NCI-H82 treated with DMSO at 0.1 percent for 48 hours (cell line): ENCODE measurements at regions not wholly inside any gene's neighbourhood (a gene's known extent, or its start where the extent isn't known, plus 50 kb on each side); places are given as distances from the start of the nearest gene placed in this dataset.
A peak's percentile ranks its signal among the peaks of the same experiment; 100 is the strongest.

Experiments
- DNase-seq: peaks from one replicate; lab custom pipeline; 2025; ENCODE audit not compliant: unreplicated experiment; lab: John Stamatoyannopoulos, UW

DNA sequence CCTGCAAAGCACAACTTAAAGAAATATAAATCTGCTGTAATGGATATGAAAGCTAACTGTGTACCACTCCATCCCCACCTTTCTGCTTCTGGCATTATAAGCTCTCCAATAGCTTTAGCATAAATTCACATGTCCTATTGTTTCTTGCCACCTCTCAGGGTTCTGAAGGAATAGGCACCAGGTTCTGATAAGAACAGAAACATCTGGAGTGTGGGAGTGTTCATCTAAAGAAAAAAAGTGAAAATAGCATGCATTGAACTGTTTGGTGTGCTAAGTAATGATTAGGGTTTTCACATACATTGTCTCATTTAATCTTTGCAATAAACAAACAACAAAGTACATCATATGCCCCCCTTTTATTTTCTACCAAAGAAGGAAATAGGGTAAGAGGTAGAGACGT lies 72.3 kb downstream of the FAM76B start:
- DNase-seq: no peak

GRCh38 chr11:95716266-95716665 lies 73.3 kb downstream of the FAM76B start:
- DNase-seq: no peak

- no peak for DNase-seq
Observed at GRCh38 chr11:95715777-95716241, 73.8 kb downstream of the FAM76B start.

GRCh38 chr11:95714843-95715776 lies 74.5 kb downstream of the FAM76B start:
- no peak for DNase-seq

GRCh38 chr11:95713428-95713827 lies 76.2 kb downstream of the FAM76B start:
- no peak for DNase-seq

GRCh38 chr11:95711945-95712221 lies 77.7 kb downstream of the FAM76B start:
- DNase-seq: no peak

DNA sequence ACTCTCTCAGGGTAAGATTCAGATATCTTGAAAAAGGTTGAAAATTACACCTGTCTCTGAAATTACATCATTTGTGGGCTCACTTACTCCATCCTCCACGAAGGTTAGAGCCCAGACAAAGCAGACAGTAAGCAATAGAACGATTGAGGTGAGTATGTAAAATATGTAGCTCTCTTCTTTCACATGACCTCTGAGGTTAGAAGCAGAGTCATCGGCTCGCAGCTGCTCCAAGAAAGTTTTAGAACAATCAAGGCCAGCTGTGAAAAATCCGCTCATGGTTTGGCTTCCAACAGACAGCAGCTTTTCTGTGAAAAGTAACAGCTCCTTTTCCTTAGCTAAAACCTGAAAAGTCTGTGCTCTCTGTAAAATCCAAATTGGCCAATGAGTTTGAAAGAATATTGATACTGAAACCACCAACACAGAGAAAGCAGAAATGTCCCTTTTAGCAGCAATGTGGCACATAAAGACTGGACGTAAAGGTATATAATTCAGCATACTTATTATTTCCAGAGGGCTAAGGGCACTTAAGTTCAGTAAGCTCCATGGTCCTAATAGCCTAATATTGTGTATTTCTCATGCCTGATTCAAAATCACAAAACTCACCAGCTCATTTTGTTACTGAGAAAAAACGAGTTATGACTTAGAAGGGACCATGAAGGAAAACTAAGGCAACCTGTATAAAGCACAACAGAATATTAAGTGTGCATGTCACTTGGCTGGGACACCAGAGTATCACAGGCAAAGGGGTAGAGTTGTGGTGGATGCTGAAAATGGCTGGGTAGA lies 78.2 kb downstream of the FAM76B start:
- DNase-seq: no peak

- no peak for DNase-seq
Observed at GRCh38 chr11:95708681-95709080, 80.9 kb downstream of the FAM76B start.

GRCh38 chr11:95706974-95707387 lies 82.6 kb downstream of the FAM76B start:
- no peak for DNase-seq

DNA sequence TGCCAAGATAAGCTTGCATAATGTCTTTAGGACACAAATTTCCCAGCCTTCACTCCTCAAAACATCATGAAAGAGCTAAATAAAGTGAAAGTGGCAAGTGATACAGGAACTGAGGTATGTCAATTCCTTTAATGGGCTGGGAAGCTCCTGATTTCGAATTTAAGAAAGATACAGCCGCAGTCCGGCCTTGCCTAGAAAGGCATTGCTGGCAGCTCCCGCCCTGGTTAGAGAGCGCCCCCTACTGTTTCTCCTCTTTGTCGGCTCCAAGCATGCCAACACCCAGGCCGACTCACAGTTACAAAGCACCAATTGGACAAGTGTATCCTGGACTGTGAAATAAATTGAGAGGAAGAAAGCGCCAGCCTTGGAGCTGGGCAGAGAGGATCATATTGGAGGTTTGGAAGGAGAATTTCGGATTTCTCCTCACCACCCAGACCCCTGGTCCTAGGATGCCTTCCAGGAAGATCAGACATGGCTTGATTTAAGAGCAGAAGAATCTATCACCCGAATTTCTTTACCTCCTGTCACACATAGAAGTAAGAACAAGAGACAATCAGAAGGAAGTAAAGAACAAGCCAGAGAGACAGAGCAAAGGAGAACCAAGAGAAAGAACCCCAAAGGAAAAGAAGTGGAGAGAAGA lies 84.0 kb downstream of the FAM76B start:
- peak; percentile 67 for DNase-seq

DNA sequence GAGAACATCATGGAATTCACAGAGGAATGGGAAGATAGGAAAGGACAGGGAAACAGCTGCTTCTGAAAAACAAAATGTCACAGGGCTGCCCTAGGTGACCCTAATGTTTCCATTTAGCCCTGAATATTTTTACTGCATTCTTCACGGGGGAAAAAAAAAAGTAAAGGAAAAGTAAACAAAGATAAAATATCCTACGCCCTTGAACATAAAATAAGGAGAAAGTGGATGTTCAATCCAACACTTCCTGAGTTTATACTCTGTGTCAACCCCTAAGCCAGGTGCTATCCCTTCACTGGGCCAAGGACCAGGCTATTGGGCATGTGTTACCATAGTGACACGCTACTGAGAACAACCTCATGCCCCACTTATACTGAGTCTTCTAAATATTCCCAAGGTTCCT lies 84.7 kb downstream of the FAM76B start:
- no peak for DNase-seq

- no peak for DNase-seq
Observed at GRCh38 chr11:95703049-95703448, 86.5 kb downstream of the FAM76B start.

DNA sequence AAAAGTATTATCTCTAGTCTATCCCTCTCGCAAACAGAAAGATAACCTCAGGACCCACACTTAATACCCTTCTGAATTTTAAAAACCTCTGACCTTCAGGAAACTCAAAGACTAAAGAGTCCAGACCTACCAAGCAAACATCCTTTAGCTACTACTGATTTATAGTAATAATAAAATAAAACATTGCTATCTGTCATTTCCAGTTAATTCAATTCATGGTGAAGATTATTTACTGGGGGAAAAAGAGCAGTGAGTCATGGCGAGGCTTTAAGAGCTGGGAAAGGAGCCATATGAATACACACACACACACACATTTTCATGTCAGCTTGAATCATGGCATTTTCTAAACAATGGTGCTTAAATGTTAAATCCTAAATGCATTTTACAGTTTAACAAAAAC lies 87.1 kb downstream of the FAM76B start:
- DNase-seq: no peak

DNA sequence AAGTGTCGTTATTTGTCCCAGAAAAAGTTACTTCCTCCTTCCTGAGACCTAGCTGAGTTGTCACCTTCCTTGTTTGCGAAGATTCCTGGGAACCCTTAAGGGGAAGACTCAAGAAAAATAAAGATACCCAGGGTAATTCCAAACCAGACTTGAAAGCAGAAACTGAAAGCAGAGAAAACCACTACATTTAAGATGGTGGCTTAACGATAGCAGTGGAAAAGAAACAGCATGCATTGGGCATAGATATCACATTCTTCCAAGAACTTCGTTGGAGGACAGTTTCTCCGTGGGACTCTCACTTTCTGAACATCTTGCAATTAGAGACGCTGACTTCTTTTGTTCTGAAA lies 89.1 kb downstream of the FAM76B start:
- DNase-seq: no peak

DNA sequence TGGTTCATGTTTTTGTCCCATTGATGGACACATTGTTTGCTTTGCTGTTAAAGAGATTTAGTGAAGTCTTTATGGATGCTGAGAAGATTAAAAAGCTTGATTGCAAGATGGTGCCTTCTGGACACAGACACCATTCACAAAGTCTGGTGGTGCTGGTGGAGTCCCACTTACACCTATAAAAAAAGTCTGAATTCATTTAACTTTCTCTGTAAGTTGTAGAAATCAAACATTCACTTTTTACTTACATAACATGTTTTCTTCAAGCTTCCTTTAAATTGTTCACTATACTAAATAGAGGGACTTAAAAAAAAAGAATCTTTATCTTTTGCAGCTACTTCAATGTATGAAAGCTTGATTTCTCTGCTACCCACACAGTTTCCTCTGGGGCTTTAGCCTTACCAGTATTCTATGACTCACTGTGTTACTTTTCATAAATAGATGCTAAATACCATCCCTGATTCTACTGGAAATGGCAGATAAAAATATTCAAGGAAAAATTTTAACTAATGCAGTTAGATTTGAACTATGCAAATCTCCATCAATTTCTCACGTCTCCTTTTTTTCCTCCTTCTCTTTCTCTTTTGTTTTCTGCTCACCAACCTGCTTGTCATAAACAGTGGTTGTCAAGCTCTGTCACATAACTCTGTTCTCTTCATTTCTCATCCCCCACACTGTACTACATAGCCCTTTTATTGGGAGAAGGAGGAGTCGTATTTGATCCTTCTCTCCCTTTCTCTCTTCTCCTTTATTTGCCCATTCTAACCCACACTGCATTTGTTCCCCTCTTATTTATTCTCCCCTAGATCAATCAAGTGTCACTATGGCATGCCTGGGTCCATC lies 89.7 kb downstream of the FAM76B start:
- peak; percentile 66 for DNase-seq

GRCh38 chr11:95698676-95699557 lies 90.7 kb downstream of the FAM76B start:
- no peak for DNase-seq

DNA sequence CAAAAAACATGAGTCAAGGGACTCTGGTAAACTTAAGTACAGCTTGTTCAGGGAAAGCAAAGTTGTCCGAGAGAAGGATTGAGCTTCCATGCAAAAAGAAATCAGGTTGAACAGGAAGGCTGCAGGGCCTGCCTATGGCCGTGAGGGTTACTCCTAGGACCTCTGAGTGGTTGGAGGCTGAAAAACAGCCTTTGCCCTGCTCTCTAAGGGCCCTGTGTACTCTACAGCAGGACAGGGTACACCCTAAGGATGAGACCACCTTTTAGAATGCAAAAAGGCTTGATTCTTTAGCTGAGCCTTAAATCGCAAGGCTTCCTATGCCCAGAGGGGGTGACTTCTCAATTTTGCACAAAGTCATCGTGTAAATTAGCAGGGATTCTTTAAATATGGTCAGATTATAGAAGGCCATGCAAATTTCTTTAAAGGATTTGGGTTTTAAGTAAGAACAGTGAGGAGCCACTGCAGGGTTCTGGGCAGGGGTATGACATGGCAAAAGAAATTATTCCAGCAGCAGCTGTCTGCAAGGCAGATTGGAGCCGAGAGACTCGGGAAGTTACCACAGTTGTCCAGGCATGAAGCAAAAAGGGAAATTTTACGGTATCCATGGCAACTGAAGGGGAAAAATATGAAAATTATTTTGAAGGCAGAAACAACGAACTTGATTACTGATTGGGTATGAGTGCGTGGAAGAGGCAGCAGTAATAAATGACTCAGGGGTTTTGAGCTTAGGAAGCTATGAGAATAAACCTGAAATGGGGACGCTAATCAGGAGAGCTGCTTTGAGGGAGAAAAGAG lies 91.8 kb downstream of the FAM76B start:
- no peak for DNase-seq

GRCh38 chr11:95695181-95695580 lies 94.4 kb downstream of the FAM76B start:
- DNase-seq: no peak

DNA sequence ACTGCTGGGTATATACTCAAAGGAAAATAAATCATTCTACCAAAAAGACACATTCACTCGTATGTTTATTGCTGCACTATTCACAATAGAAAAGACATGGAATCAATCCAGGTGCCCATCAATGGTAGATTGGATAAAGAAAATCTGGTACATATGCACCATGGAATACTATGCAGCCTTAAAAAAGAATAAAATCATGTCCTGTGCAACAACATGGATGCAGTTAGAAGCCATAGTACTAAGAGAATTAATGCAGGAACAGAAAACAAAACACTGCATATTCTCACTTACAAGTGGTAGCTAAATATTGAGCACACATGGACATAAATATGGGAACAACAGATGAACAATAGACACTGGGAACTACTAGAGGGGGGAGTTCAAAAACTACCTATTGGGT lies 96.3 kb downstream of the FAM76B start:
- no peak for DNase-seq
